ENCODE measurements at regions not wholly inside any gene's neighbourhood (a gene's known extent, or its start where the extent isn't known, plus 50 kb on each side); places are given as distances from the start of the nearest gene placed in this dataset.

DNA sequence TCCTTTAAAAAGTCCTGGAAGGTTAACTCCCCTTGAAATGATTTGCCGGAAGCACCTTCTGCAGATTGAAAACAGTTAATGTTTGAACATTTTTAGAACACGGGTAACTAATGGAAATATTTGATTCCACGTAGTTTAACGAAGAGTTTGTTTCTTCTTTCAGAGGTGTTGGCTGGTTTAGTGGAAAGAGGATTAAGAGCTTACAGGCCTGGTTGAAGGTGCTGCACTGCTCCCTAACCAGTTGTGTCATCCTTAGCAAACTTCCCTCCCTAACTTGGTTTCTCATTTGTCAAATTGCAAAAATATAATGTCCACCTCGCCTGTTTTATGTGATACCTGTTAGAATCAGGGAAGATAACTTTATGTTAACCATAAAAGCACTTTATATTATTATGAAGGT, 243.0 kb upstream of the FZD8 start (continued):
- TF ChIP-seq ZNF592 (IDR thresholded peaks at IDR 0.05) (no peak), FOXM1 (IDR thresholded peaks at IDR 0.05; ENCODE audit: low read depth, low read length) (no peak), ZNF207 (IDR thresholded peaks at IDR 0.05; ENCODE audit: borderline replicate concordance) (no peak), POLR2AphosphoS5 (IDR thresholded peaks at IDR 0.05; ENCODE audit: low read length) (no peak), ZSCAN29 (IDR thresholded peaks at IDR 0.05) (no peak)

- Histone ChIP-seq H3K4me2 (ENCODE audit: control insufficient read depth, insufficient read depth) (no peak overlapping the region), H3K27me3 (replicated peaks in 1 of 2; ENCODE audit: control insufficient read depth in 2 of 2, insufficient read depth in 2 of 2, low read length in 1 of 2) (no peaks in the 10 kb centered on the region), H3K36me3 (ENCODE audit: control insufficient read depth in 2 of 2, insufficient read depth in 2 of 2, low read length in 1 of 2) (no peaks in the 10 kb centered on the region), H3K9me3 (replicated peaks; ENCODE audit: control insufficient read depth, insufficient read depth, low read length) (no peaks in the 10 kb centered on the region), H3K27ac (ENCODE audit: control insufficient read depth, insufficient read depth) (no peak overlapping the region), H3K9ac (ENCODE audit: control insufficient read depth, insufficient read depth, low read length) (no peak overlapping the region), H2AFZ (ENCODE audit: control insufficient read depth, low read depth, low read length) (no peak overlapping the region), H3K4me3 (no peak overlapping the region), H3K79me2 (ENCODE audit: control insufficient read depth, insufficient read depth, low read length) (no peaks in the 10 kb centered on the region), H3K4me1 (ENCODE audit: control insufficient read depth, insufficient read depth, low read length) (no peaks in the 10 kb centered on the region), H4K20me1 (ENCODE audit: control insufficient read depth, insufficient read depth) (no peaks in the 10 kb centered on the region)
- TF ChIP-seq PML (IDR thresholded peaks at IDR 0.05; ENCODE audit: low read length), result no peak
- TF ChIP-seq SP1 (IDR thresholded peaks at IDR 0.05; ENCODE audit: low read depth, low read length), result no peak
- no peak for TF ChIP-seq ATF3 (IDR thresholded peaks at IDR 0.05; ENCODE audit: borderline replicate concordance, extremely low read depth, low read depth, low read length)
- TF ChIP-seq SMARCA5 (IDR thresholded peaks at IDR 0.05), result no peak
- no peak for TF ChIP-seq NFIC (IDR thresholded peaks at IDR 0.05; ENCODE audit: low read depth, low read length)
- TF ChIP-seq, protein P1, sequence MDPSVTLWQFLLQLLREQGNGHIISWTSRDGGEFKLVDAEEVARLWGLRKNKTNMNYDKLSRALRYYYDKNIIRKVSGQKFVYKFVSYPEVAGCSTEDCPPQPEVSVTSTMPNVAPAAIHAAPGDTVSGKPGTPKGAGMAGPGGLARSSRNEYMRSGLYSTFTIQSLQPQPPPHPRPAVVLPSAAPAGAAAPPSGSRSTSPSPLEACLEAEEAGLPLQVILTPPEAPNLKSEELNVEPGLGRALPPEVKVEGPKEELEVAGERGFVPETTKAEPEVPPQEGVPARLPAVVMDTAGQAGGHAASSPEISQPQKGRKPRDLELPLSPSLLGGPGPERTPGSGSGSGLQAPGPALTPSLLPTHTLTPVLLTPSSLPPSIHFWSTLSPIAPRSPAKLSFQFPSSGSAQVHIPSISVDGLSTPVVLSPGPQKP (IDR thresholded peaks at IDR 0.05; ENCODE audit: low read depth, low read length), result no peak
- no peak for TF ChIP-seq KDM1A (IDR thresholded peaks at IDR 0.05; ENCODE audit: borderline replicate concordance)
- TF ChIP-seq SRF (IDR thresholded peaks at IDR 0.05; ENCODE audit: low read depth in 2 of 2, low read length in 2 of 2), result no peak
- ATAC-seq (no peak), DNase-seq (ENCODE audit: low read depth, low spot score) (no peak), FAIRE-seq (no peak)
- CTCF ChIA-PET, result no interaction called here
- POLR2A ChIA-PET, result no interaction called here
- SMC1A ChIA-PET (ENCODE audit: uncharacterized antibody, unreplicated experiment), result no interaction called here
- RAD21 ChIA-PET (ENCODE audit: unreplicated experiment), result interaction anchor here (0.7 kb wide), 1 partner anchor 64 kb away, joined by 3 read pairs; no protein-coding TSS in a partner anchor
- in situ Hi-C loops (cut with MboI), result no loop called here
- intact Hi-C loops (cut with micrococcal nuclease; ENCODE audit: unreplicated experiment), result no loop called here
- WGBS (ENCODE audit: insufficient coverage, insufficient replicate concordance, low lambda C conversion rate, missing lambda C conversion rate), result 38% methylated on average over 9 of the region's 9 CpGs
- BruUV-seq (replicated peaks), result no TSS peak
These were observed 242.6 kb upstream of the FZD8 start for GRCh38 chr10:35884657-35885071.
